H1 (cell line): ENCODE measurements at regions not wholly inside any gene's neighbourhood (a gene's known extent, or its start where the extent isn't known, plus 50 kb on each side); places are given as distances from the start of the nearest gene placed in this dataset.

Experiments
- CTCF ChIA-PET: fragments of 300-600 bp; sonication (Branson Sonifier 250); formaldehyde crosslinking; loops from one replicate; lab custom pipeline; 2021; ENCODE audit not compliant: partially characterized antibody; lab: Charles Lee
- POLR2A ChIA-PET: fragments of 300-600 bp; sonication (Branson Sonifier 250); formaldehyde crosslinking; loops from one replicate; lab custom pipeline; 2021; ENCODE audit warnings: inconsistent platforms; ENCODE audit not compliant: partially characterized antibody; lab: Charles Lee
- DNase-seq, 2 experiments: peaks; one replicate each; pipeline versions ENCODE4 v3.0.0 to v3.0.0-alpha.2; 2010 to 2022; ENCODE audit warnings: low spot score in 2 of 2, low read depth in 1 of 2, mixed read lengths in 1 of 2
- FAIRE-seq: peaks from 2 replicates; lab custom pipeline; 2011; peaks lifted over from hg19 to GRCh38; lab: Jason Lieb, UNC
- H2AFZ ChIP-seq: 2 replicates; pipeline ENCODE4 v1.8.1; 2012; ENCODE audit warnings: low read length, inconsistent platforms
- H2AK5ac ChIP-seq: 2 replicates; pipeline ENCODE4 v1.6.1; 2013; ENCODE audit warnings: low read depth, low read length
- H2BK120ac ChIP-seq: replicated peaks from 2 replicates; pipeline ENCODE3; 2013; ENCODE audit warnings: low read depth, low read length, inconsistent platforms
- H2BK12ac ChIP-seq: 2 replicates; pipeline ENCODE4 v1.6.1; 2013; ENCODE audit warnings: low read depth, low read length
- H2BK15ac ChIP-seq: 2 replicates; pipeline ENCODE4 v1.6.1; 2013; ENCODE audit warnings: low read length
- H2BK20ac ChIP-seq: 2 replicates; pipeline ENCODE4 v1.6.1; 2013; ENCODE audit warnings: low read length
- H2BK5ac ChIP-seq: 2 replicates; pipeline ENCODE4 v1.6.1; 2013; ENCODE audit warnings: low read depth, low read length
- H3K14ac ChIP-seq: 2 replicates; pipeline ENCODE4 v1.6.1; 2013; ENCODE audit warnings: inconsistent platforms; ENCODE audit not compliant: insufficient read length
- H3K18ac ChIP-seq: 2 replicates; pipeline ENCODE4 v1.6.1; 2013; ENCODE audit warnings: low read length; ENCODE audit errors: extremely low read depth
- H3K23ac ChIP-seq: 2 replicates; pipeline ENCODE4 v1.6.1; 2013; ENCODE audit warnings: inconsistent platforms; ENCODE audit not compliant: insufficient read length
- H3K23me2 ChIP-seq: 2 replicates; pipeline ENCODE4 v1.6.1; 2013; ENCODE audit warnings: low read depth, low read length
- H3K27ac ChIP-seq: 2 replicates; pipeline ENCODE4 v1.6.1; 2011; ENCODE audit warnings: low read depth, low read length, inconsistent platforms
- H3K27me3 ChIP-seq, 4 experiments: replicated peaks in 1 of 4; 1 replicate in 1 of 4; 2 replicates in 3 of 4; pipeline versions ENCODE4 v1.6.1 to v1.8.1; 2011 to 2013; ENCODE audit warnings: low read length in 3 of 4, mild to moderate bottlenecking in 3 of 4, inconsistent platforms in 2 of 4, mixed read lengths in 2 of 4, moderate library complexity in 1 of 4; ENCODE audit not compliant: control insufficient read depth in 3 of 4, insufficient read depth in 3 of 4; ENCODE audit errors: extremely low read depth in 1 of 4
- H3K36me3 ChIP-seq, 4 experiments: 2 replicates each; pipeline versions ENCODE4 v1.6.1 to v1.8.1; 2011 to 2013; ENCODE audit warnings: mild to moderate bottlenecking in 4 of 4, low read length in 3 of 4, moderate library complexity in 2 of 4, control low read depth in 1 of 4, inconsistent platforms in 1 of 4; ENCODE audit not compliant: insufficient read depth in 4 of 4, control insufficient read depth in 2 of 4
- H3K4ac ChIP-seq: replicated peaks from 2 replicates; pipeline ENCODE3; 2013; ENCODE audit warnings: low read length, low read depth, mixed read lengths, inconsistent platforms; ENCODE audit not compliant: insufficient read length
- H3K4me1 ChIP-seq, 4 experiments: replicated peaks in 1 of 4; 1 replicate in 1 of 4; 2 replicates in 3 of 4; pipeline versions ENCODE4 v1.6.1 to v1.8.1; 2011 to 2013; ENCODE audit warnings: low read length in 3 of 4, inconsistent platforms in 2 of 4, mixed read lengths in 1 of 4; ENCODE audit not compliant: insufficient read depth in 4 of 4, control insufficient read depth in 3 of 4
- H3K4me2 ChIP-seq, 2 experiments: 2 replicates each; pipeline versions ENCODE4 v1.6.1 to v1.8.1; 2011 to 2013; ENCODE audit warnings: low read depth in 2 of 2, low read length in 2 of 2, control low read depth in 1 of 2, inconsistent platforms in 1 of 2, mild to moderate bottlenecking in 1 of 2; ENCODE audit not compliant: insufficient read depth in 1 of 2
- H3K4me3 ChIP-seq, 4 experiments: fragments of 200-600, 300-600 bp in 1 of 4; sonication (generic), shearing (Covaris generic), sonication (Bioruptor Twin) in 1 of 4; 2 replicates each; pipeline versions ENCODE4 v1.5.1 to v1.8.1; 2011 to 2016; ENCODE audit warnings: low read length in 4 of 4, low read depth in 3 of 4, control low read depth in 2 of 4, inconsistent platforms in 2 of 4, mild to moderate bottlenecking in 2 of 4, mixed read lengths in 1 of 4, moderate library complexity in 1 of 4; ENCODE audit not compliant: insufficient read depth in 2 of 4; ENCODE audit errors: extremely low read depth in 1 of 4
- H3K56ac ChIP-seq: replicated peaks from 2 replicates; pipeline ENCODE3; 2013; ENCODE audit warnings: low read depth, mild to moderate bottlenecking, mixed read lengths, low read length, inconsistent platforms; ENCODE audit not compliant: insufficient read length
- H3K79me1 ChIP-seq: 2 replicates; pipeline ENCODE4 v1.6.1; 2013; ENCODE audit warnings: low read depth, low read length, control low read depth
- H3K79me2 ChIP-seq, 2 experiments: 2 replicates each; pipeline versions ENCODE4 v1.6.1 to v1.8.1; 2012 to 2013; ENCODE audit warnings: low read length in 2 of 2, mild to moderate bottlenecking in 2 of 2, inconsistent platforms in 1 of 2; ENCODE audit not compliant: insufficient read depth in 2 of 2, control insufficient read depth in 1 of 2
- H3K9ac ChIP-seq, 4 experiments: replicated peaks in 1 of 4; 1 replicate in 1 of 4; 2 replicates in 3 of 4; pipeline versions ENCODE4 v1.6.1 to v1.8.1; 2011 to 2013; ENCODE audit warnings: low read depth in 3 of 4, low read length in 3 of 4, control low read depth in 2 of 4, mild to moderate bottlenecking in 2 of 4, moderate library complexity in 2 of 4, inconsistent platforms in 1 of 4; ENCODE audit errors: extremely low read depth in 1 of 4
- H3K9me3 ChIP-seq, 2 experiments: 2 replicates each; pipeline versions ENCODE4 v1.6.1 to v1.8.1; 2012 to 2013; ENCODE audit warnings: mild to moderate bottlenecking in 2 of 2, moderate library complexity in 2 of 2, control low read depth in 1 of 2, inconsistent platforms in 1 of 2, low read depth in 1 of 2, low read length in 1 of 2, mixed read lengths in 1 of 2; ENCODE audit not compliant: insufficient read depth in 2 of 2
- H4K20me1 ChIP-seq, 2 experiments: replicated peaks in 1 of 2; 2 replicates each; pipeline versions ENCODE3 to v1.8.1; 2011 to 2013; ENCODE audit warnings: inconsistent platforms in 2 of 2, low read length in 2 of 2, mild to moderate bottlenecking in 1 of 2; ENCODE audit not compliant: insufficient read depth in 2 of 2, control insufficient read depth in 1 of 2
- H4K5ac ChIP-seq: 2 replicates; pipeline ENCODE4 v1.6.1; 2013; ENCODE audit warnings: low read length, low read depth, mixed read lengths, inconsistent platforms; ENCODE audit not compliant: insufficient read length
- H4K8ac ChIP-seq: 2 replicates; pipeline ENCODE4 v1.8.0; 2013; ENCODE audit warnings: mild to moderate bottlenecking, moderate library complexity, low read length, inconsistent platforms; ENCODE audit not compliant: insufficient read depth; ENCODE audit errors: extremely low read depth
- H4K91ac ChIP-seq: replicated peaks from 2 replicates; pipeline ENCODE3; 2013; ENCODE audit warnings: low read length, mixed read lengths, inconsistent platforms; ENCODE audit not compliant: insufficient read length
- BRCA1 ChIP-seq: IDR thresholded peaks from 2 replicates; pipeline ENCODE4 v1.6.1; 2012; ENCODE audit warnings: low read depth, low read length, improper control_type of control experiment
- CHD1 ChIP-seq: IDR thresholded peaks from 2 replicates; pipeline ENCODE4 v1.6.1; 2012; ENCODE audit warnings: low read depth, low read length, improper control_type of control experiment
- CHD2 ChIP-seq: IDR thresholded peaks from 2 replicates; pipeline ENCODE4 v1.6.1; 2012; ENCODE audit warnings: low read length, improper control_type of control experiment
- CREB1 ChIP-seq: IDR thresholded peaks from 2 replicates; pipeline ENCODE4 v1.6.1; 2012; ENCODE audit warnings: inconsistent platforms
- GTF2F1 ChIP-seq: IDR thresholded peaks from 2 replicates; pipeline ENCODE4 v1.6.1; 2012; ENCODE audit warnings: low read depth, low read length, improper control_type of control experiment, borderline replicate concordance
- HDAC2 ChIP-seq, 2 experiments: fragments of 300-600 bp in 1 of 2; sonication (generic) in 1 of 2; IDR thresholded peaks; 2 replicates each; pipeline ENCODE4 v1.6.1; 2011 to 2012; ENCODE audit warnings: low read depth in 2 of 2, low read length in 2 of 2, mild to moderate bottlenecking in 2 of 2, moderate library complexity in 2 of 2, borderline replicate concordance in 1 of 2, inconsistent platforms in 1 of 2
- JUN ChIP-seq: IDR thresholded peaks from 2 replicates; pipeline ENCODE4 v1.6.1; 2011; ENCODE audit warnings: low read depth, mild to moderate bottlenecking, improper control_type of control experiment, low read length
- KDM5A ChIP-seq: fragments of 200-600 bp; IDR thresholded peaks from 2 replicates; pipeline ENCODE4 v1.7.1; 2012; ENCODE audit warnings: mild to moderate bottlenecking, low read length, inconsistent platforms, mixed read lengths
- RBBP5 ChIP-seq: IDR thresholded peaks from 2 replicates; pipeline ENCODE4 v1.7.1; 2012; ENCODE audit warnings: low read depth, mild to moderate bottlenecking, inconsistent platforms, low read length, moderate library complexity, borderline replicate concordance
- RFX5 ChIP-seq: IDR thresholded peaks from 2 replicates; pipeline ENCODE4 v1.6.1; 2011; ENCODE audit warnings: low read depth, low read length, improper control_type of control experiment, borderline replicate concordance
- SIN3A ChIP-seq, 2 experiments: IDR thresholded peaks in 1 of 2; conservative IDR thresholded peaks in 1 of 2; 2 replicates each; pipeline ENCODE4 v1.6.1; 2011 to 2012; ENCODE audit warnings: low read length in 2 of 2, improper control_type of control experiment in 1 of 2, low read depth in 1 of 2, mild to moderate bottlenecking in 1 of 2
- SUZ12 ChIP-seq: fragments of 200-600 bp; sonication (generic); IDR thresholded peaks from 2 replicates; pipeline ENCODE4 v1.6.1; 2012; ENCODE audit warnings: mild to moderate bottlenecking, inconsistent platforms, low read length, moderate library complexity, mixed read lengths
- TAF7 ChIP-seq: optimal IDR thresholded peaks from 2 replicates; pipeline ENCODE3; 2011; ENCODE audit warnings: low read depth, mild to moderate bottlenecking, inconsistent platforms, low read length, moderate library complexity, borderline replicate concordance
- WGBS, 2 experiments: shearing (Covaris generic) in 1 of 2; methylation state at CpG; one replicate each; pipeline versions ENCODE4 v1.1.6 to v1.1.7; 2013 to 2015; ENCODE audit warnings: low lambda C conversion rate in 2 of 2, mixed read lengths in 2 of 2, inconsistent platforms in 1 of 2, low coverage in 1 of 2, missing lambda C conversion rate in 1 of 2; ENCODE audit not compliant: insufficient replicate concordance in 2 of 2, insufficient coverage in 1 of 2, insufficient read length in 1 of 2; ENCODE audit errors: extremely low coverage in 1 of 2, missing lambda C conversion rate in 1 of 2; 5-methylcytosine and 5-hydroxymethylcytosine counted together

- Histone ChIP-seq H2BK12ac (no peak overlapping the region), H3K4me1 (no peaks in the 10 kb centered on the region), H2BK120ac (no peak overlapping the region), H3K23ac (no peak overlapping the region), H3K4me3 (no peak overlapping the region), H4K8ac (no peak overlapping the region; the same call in 1 of the 2 replicates), H3K23me2 (no peaks in the 10 kb centered on the region), H3K9ac (no peak overlapping the region), H4K91ac (no peak overlapping the region), H3K27ac (no peak overlapping the region), H3K27me3 (no peaks in the 10 kb centered on the region), H2BK15ac (no peak overlapping the region), H3K4ac (no peak overlapping the region), H2BK5ac (no peak overlapping the region), H3K79me2 (no peaks in the 10 kb centered on the region), H2AFZ (no peak overlapping the region), H3K4me2 (no peak overlapping the region), H3K36me3 (no peaks in the 10 kb centered on the region; a peak in 1 of 8 replicates), H3K56ac (no peak overlapping the region), H2BK20ac (no peak overlapping the region), H3K18ac (no peak overlapping the region), H4K5ac (no peak overlapping the region), H2AK5ac (no peak overlapping the region), H4K20me1 (no peaks in the 10 kb centered on the region), H3K79me1 (no peaks in the 10 kb centered on the region), H3K14ac (no peak overlapping the region), H3K9me3 (peaks cover 24 to 31% of the 10 kb centered on the region in 2 experiments)
- TF ChIP-seq TAF7: no peak
- TF ChIP-seq BRCA1: no peak
- no peak for TF ChIP-seq RFX5
- TF ChIP-seq JUN: no peak
- no peak for TF ChIP-seq SIN3A (conservative IDR thresholded peaks at IDR 0.05 in 1 of 2, IDR thresholded peaks at IDR 0.05 in 1 of 2; ENCODE audit: low read depth in 1 of 2, low read length in 2 of 2)
- TF ChIP-seq CREB1: no peak
- no peak for TF ChIP-seq GTF2F1
- TF ChIP-seq CHD1: no peak
- no peak for TF ChIP-seq KDM5A
- no peak for TF ChIP-seq HDAC2 (IDR thresholded peaks at IDR 0.05; ENCODE audit: borderline replicate concordance in 1 of 2, low read depth in 2 of 2, low read length in 2 of 2)
- TF ChIP-seq CHD2: no peak
- TF ChIP-seq SUZ12: no peak
- no peak for TF ChIP-seq RBBP5
- ChIA-PET CTCF (interaction anchor here (1.0 to 3.4 kb wide), 2 partner anchors 11 to 59 kb away, joined by 3 to 20 read pairs; no protein-coding TSS in a partner anchor), POLR2A (no interaction called here)
- 85% methylated on average over 1 of the region's 1 CpG; no CpG with 5 or more reads in 1 of the 2 experiments for WGBS, 2 experiments
- DNase-seq (no peak), FAIRE-seq (no peak)
These were observed 232.3 kb downstream of the ADGRG6 start for GRCh38 chr6:142534076-142534475.
